DND-41 (cell line): ENCODE measurements at regions not wholly inside any gene's neighbourhood (a gene's known extent, or its start where the extent isn't known, plus 50 kb on each side); places are given as distances from the start of the nearest gene placed in this dataset.

Source experiments
- ATAC-seq: fragments of 200-7000 bp; cut with Tn5 transposase; 3 replicates; pipeline ENCODE4 v1.9.1; 2021; ENCODE audit warnings: low read depth; ENCODE audit not compliant: insufficient read depth
- DNase-seq: peaks from one replicate; pipeline ENCODE4 v3.0.0-alpha.2; 2020
- H2AFZ ChIP-seq: 2 replicates; pipeline ENCODE4 v1.6.0; 2012; ENCODE audit warnings: low read depth, low read length
- H3K27ac ChIP-seq: 2 replicates; pipeline ENCODE4 v1.5.1; 2012; ENCODE audit warnings: low read length, inconsistent platforms
- H3K27me3 ChIP-seq: fragments of 200-600 bp; sonication (generic); 2 replicates; pipeline ENCODE4 v1.6.0; 2012; ENCODE audit warnings: low read length, mild to moderate bottlenecking, inconsistent platforms; ENCODE audit not compliant: insufficient read depth, poor library complexity
- H3K36me3 ChIP-seq: 2 replicates; pipeline ENCODE4 v1.5.1; 2012; ENCODE audit warnings: low read length, inconsistent platforms; ENCODE audit not compliant: insufficient read depth
- H3K4me1 ChIP-seq: 2 replicates; pipeline ENCODE4 v1.5.1; 2012; ENCODE audit warnings: mild to moderate bottlenecking, low read length; ENCODE audit not compliant: insufficient read depth
- H3K4me2 ChIP-seq: 2 replicates; pipeline ENCODE4 v1.6.0; 2012; ENCODE audit warnings: mild to moderate bottlenecking, moderate library complexity, low read length, inconsistent platforms; ENCODE audit not compliant: insufficient read depth
- H3K4me3 ChIP-seq, 2 experiments: fragments of 200-600 bp in 1 of 2; shearing (Covaris generic) in 1 of 2; 2 replicates each; pipeline ENCODE4 v1.5.1; 2012 to 2016; ENCODE audit warnings: inconsistent platforms in 2 of 2, low read length in 2 of 2, mild to moderate bottlenecking in 2 of 2, low read depth in 1 of 2, moderate library complexity in 1 of 2
- H3K79me2 ChIP-seq: 2 replicates; pipeline ENCODE4 v1.6.0; 2012; ENCODE audit warnings: low read length, inconsistent platforms; ENCODE audit not compliant: insufficient read depth
- H3K9ac ChIP-seq: 2 replicates; pipeline ENCODE4 v1.6.0; 2012; ENCODE audit warnings: low read depth, mild to moderate bottlenecking, inconsistent platforms, low read length, moderate library complexity
- H3K9me3 ChIP-seq: 2 replicates; pipeline ENCODE4 v1.5.1; 2012; ENCODE audit warnings: low read length, moderate library complexity, mild to moderate bottlenecking, inconsistent platforms; ENCODE audit not compliant: insufficient read depth, severe bottlenecking
- H4K20me1 ChIP-seq: 2 replicates; pipeline ENCODE4 v1.6.0; 2012; ENCODE audit warnings: low read length; ENCODE audit not compliant: insufficient read depth
- EZH2 ChIP-seq: IDR thresholded peaks from 3 replicates; pipeline ENCODE4 v1.6.1; 2012; ENCODE audit warnings: borderline replicate concordance, low read depth, mild to moderate bottlenecking, moderate library complexity, low read length, inconsistent platforms; ENCODE audit not compliant: severe bottlenecking
- TF ChIP-seq, protein P1 (sequence below): IDR thresholded peaks from 2 replicates; pipeline ENCODE4 v1.5.1; 2012; ENCODE audit warnings: borderline replicate concordance, low read length, moderate library complexity, mild to moderate bottlenecking; ENCODE audit not compliant: poor library complexity, severe bottlenecking; ENCODE audit errors: extremely low read depth

DNA sequence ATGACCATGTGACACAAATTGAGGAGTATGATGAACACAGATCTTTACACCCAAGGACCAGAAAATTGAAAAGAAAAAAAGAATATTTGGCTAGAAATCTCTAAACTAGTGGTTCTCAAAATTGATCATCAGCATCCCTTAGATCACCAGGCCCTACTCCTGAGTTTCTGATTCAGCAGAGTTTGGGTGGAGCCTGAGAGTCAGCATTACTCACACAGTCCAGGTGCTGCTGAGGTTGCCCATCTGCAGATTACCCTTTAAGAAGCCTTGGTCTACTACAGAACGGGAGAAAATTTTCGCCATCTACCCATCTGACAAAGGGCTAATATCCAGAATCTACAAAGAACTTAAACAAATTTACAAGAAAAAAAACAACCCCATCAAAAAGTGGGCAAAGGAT is 182.8 kb downstream of the MOSPD2 start:
- Histone ChIP-seq H3K9ac (no peak overlapping the region), H3K4me1 (no peaks in the 10 kb centered on the region), H2AFZ (no peak overlapping the region), H3K36me3 (no peaks in the 10 kb centered on the region), H3K4me2 (no peak overlapping the region), H3K9me3 (no peaks in the 10 kb centered on the region), H3K27me3 (no peaks in the 10 kb centered on the region), H3K4me3 (no peak overlapping the region), H3K27ac (no peak overlapping the region), H4K20me1 (no peaks in the 10 kb centered on the region), H3K79me2 (no peaks in the 10 kb centered on the region)
- no peak for ATAC-seq
- no peak for DNase-seq
- TF ChIP-seq EZH2, result no peak
- TF ChIP-seq, protein P1, sequence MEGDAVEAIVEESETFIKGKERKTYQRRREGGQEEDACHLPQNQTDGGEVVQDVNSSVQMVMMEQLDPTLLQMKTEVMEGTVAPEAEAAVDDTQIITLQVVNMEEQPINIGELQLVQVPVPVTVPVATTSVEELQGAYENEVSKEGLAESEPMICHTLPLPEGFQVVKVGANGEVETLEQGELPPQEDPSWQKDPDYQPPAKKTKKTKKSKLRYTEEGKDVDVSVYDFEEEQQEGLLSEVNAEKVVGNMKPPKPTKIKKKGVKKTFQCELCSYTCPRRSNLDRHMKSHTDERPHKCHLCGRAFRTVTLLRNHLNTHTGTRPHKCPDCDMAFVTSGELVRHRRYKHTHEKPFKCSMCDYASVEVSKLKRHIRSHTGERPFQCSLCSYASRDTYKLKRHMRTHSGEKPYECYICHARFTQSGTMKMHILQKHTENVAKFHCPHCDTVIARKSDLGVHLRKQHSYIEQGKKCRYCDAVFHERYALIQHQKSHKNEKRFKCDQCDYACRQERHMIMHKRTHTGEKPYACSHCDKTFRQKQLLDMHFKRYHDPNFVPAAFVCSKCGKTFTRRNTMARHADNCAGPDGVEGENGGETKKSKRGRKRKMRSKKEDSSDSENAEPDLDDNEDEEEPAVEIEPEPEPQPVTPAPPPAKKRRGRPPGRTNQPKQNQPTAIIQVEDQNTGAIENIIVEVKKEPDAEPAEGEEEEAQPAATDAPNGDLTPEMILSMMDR, result no peak

DNA sequence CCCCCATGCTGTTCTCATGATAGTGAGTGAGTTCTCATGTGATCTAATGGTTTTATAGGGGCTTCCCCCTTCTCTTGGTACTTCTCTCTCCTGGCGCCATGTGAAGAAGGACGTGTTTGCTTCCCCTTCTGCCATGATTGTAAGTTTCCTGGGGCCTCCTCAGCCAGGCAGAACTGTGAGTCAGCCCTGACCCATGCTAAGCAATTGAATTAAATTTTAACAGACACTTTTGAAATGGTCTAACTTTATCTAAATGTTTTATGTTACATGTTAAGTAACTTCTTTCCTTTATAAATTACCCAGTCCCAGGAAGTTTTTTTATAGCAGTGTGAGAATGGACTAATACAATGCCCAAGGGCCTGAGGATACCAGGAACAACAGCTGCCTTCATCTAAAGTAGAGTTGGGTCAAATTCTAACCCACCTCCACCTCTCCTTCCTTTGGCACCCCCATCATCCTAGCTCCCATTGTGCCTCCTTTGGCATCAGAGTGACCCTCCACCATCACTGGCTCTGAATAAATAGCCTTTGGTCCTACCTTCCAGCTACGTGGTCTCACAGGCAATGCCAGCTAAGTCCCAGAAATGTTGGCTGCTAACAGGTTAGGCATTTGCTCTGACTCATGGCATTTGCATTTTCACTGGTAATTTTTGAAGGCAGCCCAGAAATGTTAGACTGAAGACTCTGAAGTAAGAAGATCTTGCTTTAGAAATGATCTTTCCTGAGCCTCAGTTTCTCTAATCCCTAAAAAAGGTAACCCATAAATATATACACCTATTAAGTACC is 182.1 kb downstream of the MOSPD2 start:
- no peaks in the 10 kb centered on the region for H3K79me2 ChIP-seq
- DNase-seq (no peak), ATAC-seq (no peak)
- H3K27ac ChIP-seq, result no peak overlapping the region
- no peak overlapping the region for H3K4me3 ChIP-seq
- H3K27me3 ChIP-seq, result no peaks in the 10 kb centered on the region
- H3K36me3 ChIP-seq, result no peaks in the 10 kb centered on the region
- H3K9ac ChIP-seq, result no peak overlapping the region
- no peaks in the 10 kb centered on the region for H4K20me1 ChIP-seq
- H3K9me3 ChIP-seq, result no peaks in the 10 kb centered on the region
- H2AFZ ChIP-seq, result no peak overlapping the region
- H3K4me2 ChIP-seq, result no peak overlapping the region
- no peaks in the 10 kb centered on the region for H3K4me1 ChIP-seq
- no peak for TF ChIP-seq EZH2
- TF ChIP-seq, protein P1, result no peak

- TF ChIP-seq EZH2, result no peak
- TF ChIP-seq, protein P1, result no peak
- no peaks in the 10 kb centered on the region for H3K9me3 ChIP-seq
- no peaks in the 10 kb centered on the region for H4K20me1 ChIP-seq
- ATAC-seq (no peak), DNase-seq (no peak)
- no peaks in the 10 kb centered on the region for H3K79me2 ChIP-seq
- H3K4me1 ChIP-seq, result no peaks in the 10 kb centered on the region
- no peak overlapping the region for H3K4me2 ChIP-seq
- H3K4me3 ChIP-seq, result no peak overlapping the region
- H2AFZ ChIP-seq, result no peak overlapping the region
- H3K27me3 ChIP-seq, result no peaks in the 10 kb centered on the region
- no peak overlapping the region for H3K9ac ChIP-seq
- no peaks in the 10 kb centered on the region for H3K36me3 ChIP-seq
- H3K27ac ChIP-seq, result no peak overlapping the region
Measured at GRCh38 chrX:15050395-15050794, 177.2 kb downstream of the MOSPD2 start.
